Left lobe of liver (tissue), 2 donors: ENCODE measurements at regions not wholly inside any gene's neighbourhood (a gene's known extent, or its start where the extent isn't known, plus 50 kb on each side); places are given as distances from the start of the nearest gene placed in this dataset.

Experiments used
- ATAC-seq: fragments of 200-7000 bp; cut with Tn5 transposase; one replicate; pipeline ENCODE4 v1.9.1; 2020; ENCODE audit warnings: mild to moderate bottlenecking, moderate library complexity
- DNase-seq: peaks from one replicate; pipeline ENCODE4 v3.0.0-alpha.2; 2020; ENCODE audit warnings: low spot score
- donor health status: DM: no; HTN: no; CAD: no; lungs with moderate emphysema.
- donor health status: DM: no; HTN: yes; CAD: no.

DNA sequence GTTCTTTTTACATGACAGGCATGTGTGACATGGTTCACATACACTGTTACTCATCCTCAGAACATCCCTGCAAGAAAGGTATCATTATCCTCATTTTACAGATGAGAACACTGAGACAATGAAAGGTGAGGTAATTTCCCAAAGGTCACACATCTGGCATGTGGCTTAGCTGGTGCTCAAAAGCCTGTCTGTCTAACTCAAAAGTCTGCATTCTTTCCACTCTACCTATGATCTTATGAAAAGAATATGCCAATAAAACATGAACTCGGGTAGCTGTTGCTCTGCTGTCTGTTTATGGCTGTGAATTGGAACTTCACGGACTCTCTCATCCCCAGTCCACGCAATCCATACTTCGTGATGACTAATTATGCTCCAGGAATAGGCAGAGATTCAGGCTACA, 79.0 kb upstream of the ODAD2 start:
- no peak for DNase-seq
- no peak for ATAC-seq

DNA sequence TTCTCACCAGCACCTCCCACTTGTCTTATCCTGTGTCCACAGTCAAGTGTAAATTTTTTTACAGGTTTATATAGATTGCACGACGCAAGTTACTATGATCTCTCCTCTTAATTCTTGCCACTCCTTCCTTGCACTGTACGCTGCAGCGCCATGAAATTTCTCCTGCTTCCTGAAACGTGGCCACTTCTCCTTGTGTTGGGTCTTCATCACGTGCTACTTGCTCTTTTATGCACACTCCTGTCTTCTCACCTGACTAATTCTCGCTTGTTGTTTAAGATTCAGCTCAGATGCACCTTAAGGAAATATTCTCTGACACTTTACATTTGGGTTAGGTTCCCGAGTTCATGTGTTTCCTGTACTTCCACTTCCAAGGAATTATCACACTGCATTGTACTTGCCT, 76.5 kb upstream of the ODAD2 start:
- DNase-seq = no peak
- no peak for ATAC-seq

DNA sequence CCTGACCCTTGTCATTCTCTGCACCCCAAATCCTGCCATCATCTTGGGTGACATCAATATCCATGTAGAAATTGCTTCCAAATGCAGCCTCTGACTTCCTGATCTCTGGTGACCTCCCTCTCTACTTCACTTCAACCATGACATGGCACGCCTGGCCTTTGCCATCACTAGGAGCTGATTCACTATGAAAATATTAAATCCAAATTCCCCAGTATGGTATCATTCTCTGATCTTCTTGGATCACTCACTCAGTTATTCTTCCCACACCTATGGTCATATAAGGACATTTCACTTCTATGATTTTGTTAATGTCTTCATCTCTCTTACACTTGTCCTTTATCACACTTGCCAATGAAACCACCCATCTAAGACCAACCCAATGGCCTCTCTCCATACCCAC, 73.7 kb upstream of the ODAD2 start:
- no peak for ATAC-seq
- no peak for DNase-seq

DNA sequence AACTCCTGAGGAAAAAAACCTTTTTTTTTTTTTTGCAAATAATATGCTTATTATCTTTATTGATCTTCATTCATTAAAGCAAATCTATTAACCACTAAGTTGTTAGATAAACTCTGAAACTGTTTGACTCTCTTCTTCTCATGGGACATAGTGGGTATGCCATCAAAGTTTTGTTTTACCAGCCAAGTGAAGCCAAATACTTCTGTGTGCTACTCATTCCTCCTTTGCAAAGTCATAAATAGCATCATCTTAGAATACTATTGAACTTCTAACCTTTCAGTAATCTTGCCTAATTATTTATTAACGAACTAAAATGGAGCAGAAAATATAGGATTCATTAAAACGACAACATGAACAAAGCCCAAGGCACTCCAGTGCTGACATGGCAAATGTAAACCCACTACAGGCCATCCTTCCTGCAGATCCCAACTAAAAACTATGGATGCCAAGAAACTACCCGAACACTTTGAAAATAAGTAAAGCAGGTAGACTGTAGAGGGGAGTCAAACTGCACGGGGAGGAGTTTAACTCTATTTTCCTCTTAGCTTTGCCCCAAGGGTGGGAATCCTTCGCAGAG, 61.2 kb upstream of the ODAD2 start:
- ATAC-seq (no peak), DNase-seq (no peak)

DNA sequence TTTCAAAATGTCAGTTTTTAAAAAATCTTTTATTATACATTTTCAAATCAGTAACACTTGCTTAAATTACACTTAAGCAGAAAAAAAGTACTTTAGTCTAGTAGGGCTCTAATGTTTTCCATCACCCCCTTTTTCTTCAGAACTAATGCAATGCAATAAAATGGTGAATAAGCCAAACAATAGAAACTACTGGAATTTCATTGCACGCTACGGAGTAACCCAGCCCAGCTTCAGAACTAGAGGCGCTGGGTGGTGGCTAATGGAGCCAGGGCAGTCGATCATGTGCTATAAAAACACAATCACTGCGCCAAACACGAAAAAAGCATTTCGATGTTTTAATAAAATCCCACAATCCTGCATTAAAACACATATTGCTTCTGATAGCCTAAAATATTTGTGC, 59.9 kb upstream of the ODAD2 start:
- DNase-seq = no peak
- no peak for ATAC-seq

DNA sequence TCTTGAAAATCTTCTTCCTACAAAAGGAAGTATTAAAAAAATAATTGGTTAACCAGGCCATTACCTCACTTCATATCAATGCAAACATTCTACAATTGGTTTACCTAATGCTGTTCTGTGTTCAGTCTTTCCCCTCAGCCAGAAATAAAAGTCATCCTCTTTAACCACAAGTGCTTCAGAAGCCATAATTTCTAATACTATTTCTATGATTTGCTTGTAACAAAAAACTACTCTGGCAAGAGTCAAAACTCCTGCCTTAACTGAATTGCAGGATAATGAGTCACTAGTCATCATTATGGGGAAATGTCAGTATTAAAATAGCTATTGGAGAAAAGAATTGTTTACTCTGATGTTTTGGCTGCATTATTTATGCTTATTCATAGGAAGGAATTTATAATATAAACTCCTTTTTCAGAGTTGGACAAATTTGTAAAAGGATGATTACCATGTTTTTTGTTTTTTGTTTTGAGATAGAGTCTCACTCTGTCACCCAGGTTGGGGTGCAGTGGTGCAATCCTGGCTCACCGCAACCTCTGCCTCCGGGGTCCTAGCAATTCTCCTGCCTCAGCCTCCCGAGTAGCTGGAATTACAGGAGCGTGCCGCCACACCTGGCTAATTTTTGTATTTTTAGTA, 55.5 kb upstream of the ODAD2 start:
- no peak for DNase-seq
- no peak for ATAC-seq

DNA sequence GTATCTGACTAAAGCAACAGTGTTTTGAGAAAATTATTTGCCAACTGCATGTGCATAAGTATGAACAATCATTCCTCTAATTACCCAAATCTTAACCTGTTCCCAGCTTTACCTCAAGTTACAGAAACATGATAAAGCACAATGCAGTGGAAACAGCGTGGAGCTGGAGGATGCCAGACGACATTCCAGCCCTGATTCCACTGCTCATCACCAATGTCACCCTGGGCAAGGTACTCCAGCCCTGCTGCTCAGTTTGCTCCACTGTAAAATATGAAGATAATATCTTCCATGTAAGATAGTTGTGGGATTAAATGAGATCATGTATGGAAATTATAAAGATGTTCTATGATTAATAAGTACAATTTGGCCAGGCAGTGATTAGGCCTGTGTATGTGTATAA, 50.4 kb upstream of the ODAD2 start:
- DNase-seq (no peak), ATAC-seq (no peak)
